HG03565 (cell line): ENCODE measurements at regions not wholly inside any gene's neighbourhood (a gene's known extent, or its start where the extent isn't known, plus 50 kb on each side); places are given as distances from the start of the nearest gene placed in this dataset.

ENCODE experiments used
- ATAC-seq: cut with Tn5 transposase; IDR thresholded peaks from one replicate; pipeline ENCODE4 v1.9.1; 2021; ENCODE audit warnings: mild to moderate bottlenecking, moderate library complexity; ENCODE audit not compliant: unreplicated experiment

DNA sequence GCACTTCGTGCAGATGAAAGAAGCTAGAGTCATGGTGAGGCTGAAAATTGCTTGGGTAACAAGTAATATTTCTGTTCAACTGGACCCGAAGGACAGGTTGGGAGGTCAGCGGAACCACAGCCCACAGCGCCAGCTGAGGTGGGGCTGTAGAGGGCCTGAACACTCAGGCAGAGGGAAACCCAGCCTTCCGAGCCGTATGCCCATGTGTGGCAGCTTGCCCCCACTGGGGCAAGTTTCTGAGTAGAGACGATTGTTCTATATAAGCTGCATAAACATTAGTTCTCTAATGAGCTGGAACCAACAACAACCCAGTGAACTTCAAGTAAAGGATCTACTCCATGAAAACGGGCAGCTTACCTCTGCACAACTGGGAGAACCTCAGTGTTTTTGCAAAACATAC is 58.4 kb upstream of the TNS3 start:
- ATAC-seq: no peak

DNA sequence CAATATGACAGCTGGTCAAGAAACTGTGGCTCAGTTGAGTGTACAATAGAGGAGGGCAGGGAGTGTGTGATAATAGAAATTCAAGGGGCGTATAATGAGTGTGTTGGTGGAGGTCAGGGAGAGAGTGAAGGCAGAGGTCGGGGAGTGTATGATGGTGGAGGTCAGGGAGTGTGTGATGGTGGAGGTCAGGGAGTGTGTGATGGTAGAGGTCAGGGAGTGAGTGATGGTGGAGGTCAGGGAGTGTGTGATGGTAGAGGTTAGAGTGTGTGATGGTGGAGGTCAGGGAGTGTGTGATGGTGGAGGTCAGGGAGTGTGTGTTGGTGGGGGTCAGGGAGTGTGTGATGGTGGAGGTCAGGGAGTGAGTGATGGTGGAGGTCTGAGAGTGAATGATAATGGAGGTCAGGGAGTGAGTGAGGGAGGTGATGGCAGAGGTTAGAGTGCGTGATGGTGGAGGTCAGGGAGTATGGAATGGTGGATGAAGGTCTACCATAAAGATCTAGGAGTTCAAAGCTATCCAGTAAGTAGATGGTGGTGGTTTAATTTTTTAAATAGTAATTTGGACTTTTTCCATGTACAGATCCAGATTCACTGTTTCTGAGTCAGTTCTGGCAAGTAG is 57.7 kb upstream of the TNS3 start:
- no peak for ATAC-seq

GRCh38 chr7:47638679-47639315 is 56.9 kb upstream of the TNS3 start:
- ATAC-seq: no peak

DNA sequence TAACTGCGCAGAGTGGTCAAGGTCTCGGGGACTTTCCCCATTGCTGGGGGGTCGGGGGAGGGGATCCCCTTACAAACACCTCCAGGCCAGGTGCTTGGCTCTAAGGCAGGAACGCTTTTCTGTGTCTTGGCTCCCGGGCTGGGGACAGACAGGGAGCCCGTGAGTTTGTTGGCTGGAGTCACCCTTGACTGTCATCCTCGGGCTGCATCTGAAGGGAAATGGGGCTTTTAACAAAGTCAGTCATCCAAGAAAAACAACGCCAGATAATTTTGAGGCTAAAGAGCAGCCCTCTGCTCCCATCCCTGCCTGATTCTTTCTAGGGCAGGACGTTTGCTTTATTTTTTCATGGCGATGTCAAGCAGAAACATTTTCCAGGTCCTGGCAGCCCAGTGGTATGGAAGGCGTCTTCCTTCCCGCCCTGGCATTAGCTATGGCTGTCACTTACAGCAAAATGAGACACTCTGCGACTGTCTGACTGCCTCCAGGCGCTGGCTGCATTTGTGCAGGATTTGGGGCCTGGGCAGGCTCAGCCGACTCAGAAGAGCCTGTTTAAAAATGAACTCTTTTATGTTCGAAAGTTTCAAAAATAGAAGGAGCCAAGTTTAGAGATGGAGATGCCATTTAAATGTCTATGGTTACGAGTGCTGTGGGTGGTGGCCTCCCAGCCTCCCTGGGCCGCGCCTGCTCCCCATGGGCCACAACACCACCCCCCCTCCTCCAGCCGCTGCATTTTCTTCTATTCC is 54.7 kb upstream of the TNS3 start:
- no peak for ATAC-seq

- no peak for ATAC-seq
Observed at GRCh38 chr7:47636081-47636432, 54.1 kb upstream of the TNS3 start.

DNA sequence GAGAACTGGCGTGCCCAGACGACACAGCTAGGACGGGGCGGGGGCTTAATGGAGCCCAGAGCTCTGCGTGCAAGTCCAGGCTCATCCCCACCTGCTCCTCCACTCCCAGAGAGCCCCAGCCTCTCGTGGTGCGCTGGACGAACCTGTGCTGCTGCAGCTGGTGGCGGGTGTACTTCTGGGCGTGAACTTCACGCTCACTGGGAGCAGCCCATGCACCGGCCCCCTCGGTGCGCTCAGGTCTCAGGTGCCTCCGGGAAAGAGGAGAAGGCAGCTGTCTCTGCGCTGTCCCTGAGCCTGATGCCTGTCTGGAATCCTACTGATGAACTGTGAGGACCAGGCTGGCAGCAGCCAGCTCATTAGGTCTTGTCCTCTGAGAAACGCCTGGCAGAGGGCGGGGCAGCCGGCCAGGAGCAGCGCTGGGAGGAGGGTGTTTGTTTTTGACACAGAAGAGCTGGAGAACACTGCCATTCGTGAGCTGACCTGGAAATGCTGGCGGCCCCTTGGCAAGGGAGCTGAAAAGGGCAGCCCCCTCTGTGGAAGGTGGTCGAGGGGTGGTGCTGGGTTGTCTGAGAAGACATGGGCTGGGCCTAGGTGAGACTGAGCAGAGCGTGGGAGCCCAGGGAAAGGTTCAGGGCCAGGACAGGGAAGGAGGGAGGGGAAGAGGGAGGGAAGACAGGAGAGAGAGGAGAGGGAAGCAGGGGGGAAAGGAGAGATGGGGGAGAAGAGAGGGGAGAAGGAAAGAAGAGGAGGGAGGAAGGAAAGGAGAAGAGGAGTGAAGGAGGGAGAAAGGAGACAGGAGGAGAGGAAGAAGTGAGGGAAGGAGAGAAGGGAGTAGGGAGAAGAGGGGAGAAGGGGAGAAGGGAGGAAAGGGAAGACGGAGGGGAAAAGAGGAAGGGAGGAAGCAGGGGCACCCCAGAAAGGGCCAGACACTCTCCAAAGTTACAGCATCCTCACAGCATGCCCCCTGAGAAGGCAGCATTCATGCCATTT is 53.5 kb upstream of the TNS3 start:
- no peak for ATAC-seq

DNA sequence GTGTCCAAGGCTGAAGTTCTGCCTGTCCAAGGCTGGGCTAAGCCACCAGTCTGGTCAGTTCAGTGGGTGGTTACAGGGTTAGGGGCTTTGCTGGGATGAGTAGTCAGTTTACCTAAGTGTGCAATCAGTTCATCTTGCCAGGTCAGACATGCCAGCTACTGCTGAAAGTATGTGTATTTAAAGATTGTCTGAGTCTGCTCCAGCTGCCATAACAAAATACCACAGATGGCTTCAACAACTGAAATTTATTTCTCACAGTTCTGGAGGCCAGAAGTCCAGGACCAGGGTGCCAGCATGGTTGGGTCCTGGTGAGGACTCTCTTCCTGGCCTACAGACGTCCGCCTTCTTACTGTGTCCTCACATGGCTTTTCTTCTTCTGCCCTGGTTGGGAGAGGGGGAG is 52.4 kb upstream of the TNS3 start:
- ATAC-seq: no peak

GRCh38 chr7:47633134-47633533 is 51.2 kb upstream of the TNS3 start:
- ATAC-seq: no peak
